Adrenal gland (tissue), 9 donors: ENCODE measurements at regions not wholly inside any gene's neighbourhood (a gene's known extent, or its start where the extent isn't known, plus 50 kb on each side); places are given as distances from the start of the nearest gene placed in this dataset.

ENCODE experiments used
- DNase-seq, 7 donors: peaks; one replicate each; pipeline ENCODE4 v3.0.0-alpha.2; 2019 to 2020
- H3K27ac ChIP-seq, 5 donors: fragments of 200-600 bp; sonication (generic) in 4 of 5; 1 replicate in 3 of 5; 2 replicates in 2 of 5; pipeline versions ENCODE4 v1.5.1 to v1.8.0; 2016 to 2020; ENCODE audit warnings: mild to moderate bottlenecking in 1 of 5
- H3K27me3 ChIP-seq: fragments of 200-600 bp; 2 replicates; pipeline ENCODE4 v1.8.0; 2021
- H3K36me3 ChIP-seq, 2 donors: fragments of 200-600 bp; replicated peaks in 1 of 2; 1 replicate in 1 of 2; 2 replicates in 1 of 2; pipeline versions ENCODE4 v1.5.1 to v1.8.0; 2018 to 2022
- H3K4me1 ChIP-seq, 2 donors: fragments of 200-600 bp; replicated peaks in 1 of 2; 1 replicate in 1 of 2; 2 replicates in 1 of 2; pipeline versions ENCODE4 v1.5.1 to v1.8.0; 2018 to 2021
- H3K4me3 ChIP-seq, 4 donors: fragments of 200-600 bp; sonication (generic) in 3 of 4; one replicate each; pipeline ENCODE4 v1.5.1; 2016 to 2018
- H3K9me3 ChIP-seq, 3 donors: fragments of 200-600 bp; sonication (generic) in 1 of 3; replicated peaks in 1 of 3; 1 replicate in 2 of 3; 2 replicates in 1 of 3; pipeline versions ENCODE4 v1.5.1 to v1.8.0; 2016 to 2021
- CTCF ChIP-seq, 6 experiments: fragments of 450-650 bp in 4 of 6; fragments of 200-600 bp in 2 of 6; sonication (generic) in 1 of 6; IDR thresholded peaks; 1 replicate in 5 of 6; 2 replicates in 1 of 6; pipeline versions ENCODE4 v1.5.1 to v1.8.0; 2016 to 2021; ENCODE audit warnings: antibody characterized with exemption in 6 of 6, mild to moderate bottlenecking in 2 of 6, moderate library complexity in 1 of 6
- POLR2A ChIP-seq, 2 donors: fragments of 450-650 bp; IDR thresholded peaks; one replicate each; pipeline ENCODE4 v1.6.1; 2017; ENCODE audit warnings: antibody characterized with exemption in 2 of 2, mild to moderate bottlenecking in 2 of 2, moderate library complexity in 1 of 2
- WGBS, 4 donors: extraction: QIAGEN DNeasy Blood & Tissue Kit in 2 of 4; methylation state at CpG; one replicate each; pipeline versions ENCODE4 v1.1.5 to v1.1.7; 2013 to 2017; 5-methylcytosine and 5-hydroxymethylcytosine counted together
- intact Hi-C, 2 donors: fragments of 100-400 bp; cut with DNase I; formaldehyde crosslinking; loops; one replicate each; pipeline versions ENCODE4 v1.14.1 to v1.15.0; 2022 to 2023
- donor health status: healthy with polysubstance abuse.
- donor health status: Bipolar disorder and iron deficiency.
- donor health status: DM: yes; HTN: yes; CAD: no.
- donor health status: DM: no; HTN: no; CAD: no.
- donor health status: DM: no; HTN: no; CAD: no.

GRCh38 chr14:98756749-98757148 is 515.2 kb downstream of the BCL11B start:
- Histone ChIP-seq H3K4me1 (no peaks in the 10 kb centered on the region), H3K27me3 (no peaks in the 10 kb centered on the region), H3K4me3 (no peak overlapping the region), H3K27ac (no peak overlapping the region), H3K9me3 (no peaks in the 10 kb centered on the region), H3K36me3 (no peaks in the 10 kb centered on the region)
- WGBS, 4 donors, result 71 to 86% (median 78%) methylated on average over 6 of the region's 6 CpGs
- intact Hi-C loops, result no loop called here
- no peak for DNase-seq
- no peak for TF ChIP-seq POLR2A (IDR thresholded peaks at IDR 0.05)
- no peak for TF ChIP-seq CTCF (IDR thresholded peaks at IDR 0.05)

GRCh38 chr14:98758440-98758839 is 513.6 kb downstream of the BCL11B start:
- Histone ChIP-seq H3K36me3 (no peaks in the 10 kb centered on the region), H3K27ac (no peak overlapping the region), H3K27me3 (no peaks in the 10 kb centered on the region), H3K4me1 (no peaks in the 10 kb centered on the region), H3K4me3 (no peak overlapping the region), H3K9me3 (peaks cover 0 to 1% (median 0%) of the 10 kb centered on the region in 3 donors)
- no peak for DNase-seq
- intact Hi-C loops, result no loop called here
- no peak for TF ChIP-seq POLR2A (IDR thresholded peaks at IDR 0.05)
- 29 to 92% (median 72%) methylated on average over 1 of the region's 1 CpG for WGBS, 4 donors

GRCh38 chr14:98761993-98762392 is 510.0 kb downstream of the BCL11B start:
- no peak for DNase-seq
- TF ChIP-seq POLR2A (IDR thresholded peaks at IDR 0.05) (no peak), CTCF (IDR thresholded peaks at IDR 0.05) (no peak)
- Histone ChIP-seq H3K4me1 (no peaks in the 10 kb centered on the region), H3K27me3 (no peaks in the 10 kb centered on the region), H3K27ac (no peak overlapping the region), H3K9me3 (peaks cover 0 to 8% (median 0%) of the 10 kb centered on the region in 3 donors), H3K4me3 (no peak overlapping the region), H3K36me3 (no peaks in the 10 kb centered on the region)
- WGBS, 4 donors, result 80 to 91% (median 86%) methylated on average over 1 of the region's 1 CpG
- intact Hi-C loops, result no loop called here

- Histone ChIP-seq H3K4me3 (no peak overlapping the region), H3K36me3 (no peaks in the 10 kb centered on the region), H3K27me3 (no peaks in the 10 kb centered on the region), H3K9me3 (peaks cover 0 to 8% (median 0%) of the 10 kb centered on the region in 3 donors), H3K27ac (no peak overlapping the region), H3K4me1 (no peaks in the 10 kb centered on the region)
- TF ChIP-seq CTCF (IDR thresholded peaks at IDR 0.05), result no peak
- no peak for TF ChIP-seq POLR2A (IDR thresholded peaks at IDR 0.05)
- intact Hi-C loops, result no loop called here
- 48 to 62% (median 59%) methylated on average over 4 of the region's 4 CpGs for WGBS, 4 donors
- no peak for DNase-seq
Observed at GRCh38 chr14:98766818-98767217, 505.2 kb downstream of the BCL11B start.

GRCh38 chr14:98769326-98769725 is 502.7 kb downstream of the BCL11B start:
- WGBS, 4 donors, result 74 to 79% (median 77%) methylated on average over 10 of the region's 10 CpGs
- intact Hi-C loops, result no loop called here

More at GRCh38 chr14:98769326-98769725, 502.7 kb downstream of the BCL11B start:
- TF ChIP-seq POLR2A (IDR thresholded peaks at IDR 0.05) (no peak), CTCF (IDR thresholded peaks at IDR 0.05) (no peak)
- no peak overlapping the region for H3K4me3 ChIP-seq
- H3K27me3 ChIP-seq, result no peaks in the 10 kb centered on the region
- no peaks in the 10 kb centered on the region for H3K4me1 ChIP-seq
- no peaks in the 10 kb centered on the region for H3K9me3 ChIP-seq
- no peaks in the 10 kb centered on the region for H3K36me3 ChIP-seq
- H3K27ac ChIP-seq, result no peak overlapping the region
- no peak for DNase-seq
